ENCODE measurements at regions not wholly inside any gene's neighbourhood (a gene's known extent, or its start where the extent isn't known, plus 50 kb on each side); places are given as distances from the start of the nearest gene placed in this dataset.

- TF ChIP-seq POLR2A (IDR thresholded peaks at IDR 0.05) (no peak), POLR2AphosphoS5 (IDR thresholded peaks at IDR 0.05) (no peak)
- TF ChIP-seq, protein P1, sequence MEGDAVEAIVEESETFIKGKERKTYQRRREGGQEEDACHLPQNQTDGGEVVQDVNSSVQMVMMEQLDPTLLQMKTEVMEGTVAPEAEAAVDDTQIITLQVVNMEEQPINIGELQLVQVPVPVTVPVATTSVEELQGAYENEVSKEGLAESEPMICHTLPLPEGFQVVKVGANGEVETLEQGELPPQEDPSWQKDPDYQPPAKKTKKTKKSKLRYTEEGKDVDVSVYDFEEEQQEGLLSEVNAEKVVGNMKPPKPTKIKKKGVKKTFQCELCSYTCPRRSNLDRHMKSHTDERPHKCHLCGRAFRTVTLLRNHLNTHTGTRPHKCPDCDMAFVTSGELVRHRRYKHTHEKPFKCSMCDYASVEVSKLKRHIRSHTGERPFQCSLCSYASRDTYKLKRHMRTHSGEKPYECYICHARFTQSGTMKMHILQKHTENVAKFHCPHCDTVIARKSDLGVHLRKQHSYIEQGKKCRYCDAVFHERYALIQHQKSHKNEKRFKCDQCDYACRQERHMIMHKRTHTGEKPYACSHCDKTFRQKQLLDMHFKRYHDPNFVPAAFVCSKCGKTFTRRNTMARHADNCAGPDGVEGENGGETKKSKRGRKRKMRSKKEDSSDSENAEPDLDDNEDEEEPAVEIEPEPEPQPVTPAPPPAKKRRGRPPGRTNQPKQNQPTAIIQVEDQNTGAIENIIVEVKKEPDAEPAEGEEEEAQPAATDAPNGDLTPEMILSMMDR (IDR thresholded peaks at IDR 0.05) = no peak
Measured at GRCh38 chr15:62257996-62258521, 93.0 kb upstream of the C2CD4B start.
